ENCODE measurements at regions not wholly inside any gene's neighbourhood (a gene's known extent, or its start where the extent isn't known, plus 50 kb on each side); places are given as distances from the start of the nearest gene placed in this dataset.

DNA sequence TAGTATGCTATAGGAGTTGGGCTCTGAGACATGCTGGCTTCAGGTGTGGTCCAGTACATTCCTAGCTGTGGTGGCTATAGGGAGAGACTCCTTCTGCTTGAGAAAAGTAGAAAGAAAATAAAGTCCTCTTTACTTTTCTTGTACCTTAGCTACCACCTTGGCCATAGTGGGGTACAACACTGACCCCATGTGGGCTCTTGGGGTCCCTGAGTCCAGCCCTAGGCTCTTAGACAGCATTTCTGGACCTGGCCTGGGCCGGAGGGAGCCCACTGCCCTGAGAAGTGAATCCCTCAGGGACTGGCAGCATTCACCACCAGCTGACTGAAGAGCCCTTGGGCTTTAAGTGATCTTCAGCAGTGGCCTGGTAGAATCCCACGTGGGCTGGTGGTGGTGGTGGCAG lies 143.1 kb downstream of the SYT10 start:
- Histone ChIP-seq H3K9me2 (replicated peaks; ENCODE audit: control insufficient read depth, low read length) (no peaks in the 10 kb centered on the region), H3K4me3 (ENCODE audit: low read length) (no peak overlapping the region), H3K4me1 (ENCODE audit: control insufficient read depth, low read length) (no peaks in the 10 kb centered on the region), H4K20me1 (ENCODE audit: control insufficient read depth, insufficient read depth, low read depth, low read length) (no peaks in the 10 kb centered on the region), H3K4me2 (ENCODE audit: low read length) (no peak overlapping the region), H3K27ac (ENCODE audit: low read depth, low read length) (no peak overlapping the region), H3K36me3 (ENCODE audit: control insufficient read depth, low read length) (no peaks in the 10 kb centered on the region), H3K9me3 (ENCODE audit: control insufficient read depth, insufficient read depth, low read length) (no peaks in the 10 kb centered on the region), H3K79me2 (ENCODE audit: control insufficient read depth, low read length) (no peaks in the 10 kb centered on the region), H3F3A (ENCODE audit: control insufficient read depth, insufficient read depth) (no peaks in the 10 kb centered on the region), H3K27me3 (ENCODE audit: control insufficient read depth, low read length) (no peaks in the 10 kb centered on the region)
- TF ChIP-seq EZH2phosphoT487 (IDR thresholded peaks at IDR 0.05; ENCODE audit: borderline replicate concordance, low read length): no peak
- TF ChIP-seq, protein P1, sequence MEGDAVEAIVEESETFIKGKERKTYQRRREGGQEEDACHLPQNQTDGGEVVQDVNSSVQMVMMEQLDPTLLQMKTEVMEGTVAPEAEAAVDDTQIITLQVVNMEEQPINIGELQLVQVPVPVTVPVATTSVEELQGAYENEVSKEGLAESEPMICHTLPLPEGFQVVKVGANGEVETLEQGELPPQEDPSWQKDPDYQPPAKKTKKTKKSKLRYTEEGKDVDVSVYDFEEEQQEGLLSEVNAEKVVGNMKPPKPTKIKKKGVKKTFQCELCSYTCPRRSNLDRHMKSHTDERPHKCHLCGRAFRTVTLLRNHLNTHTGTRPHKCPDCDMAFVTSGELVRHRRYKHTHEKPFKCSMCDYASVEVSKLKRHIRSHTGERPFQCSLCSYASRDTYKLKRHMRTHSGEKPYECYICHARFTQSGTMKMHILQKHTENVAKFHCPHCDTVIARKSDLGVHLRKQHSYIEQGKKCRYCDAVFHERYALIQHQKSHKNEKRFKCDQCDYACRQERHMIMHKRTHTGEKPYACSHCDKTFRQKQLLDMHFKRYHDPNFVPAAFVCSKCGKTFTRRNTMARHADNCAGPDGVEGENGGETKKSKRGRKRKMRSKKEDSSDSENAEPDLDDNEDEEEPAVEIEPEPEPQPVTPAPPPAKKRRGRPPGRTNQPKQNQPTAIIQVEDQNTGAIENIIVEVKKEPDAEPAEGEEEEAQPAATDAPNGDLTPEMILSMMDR (IDR thresholded peaks at IDR 0.05; ENCODE audit: low read depth, low read length, poor library complexity, severe bottlenecking): no peak

DNA sequence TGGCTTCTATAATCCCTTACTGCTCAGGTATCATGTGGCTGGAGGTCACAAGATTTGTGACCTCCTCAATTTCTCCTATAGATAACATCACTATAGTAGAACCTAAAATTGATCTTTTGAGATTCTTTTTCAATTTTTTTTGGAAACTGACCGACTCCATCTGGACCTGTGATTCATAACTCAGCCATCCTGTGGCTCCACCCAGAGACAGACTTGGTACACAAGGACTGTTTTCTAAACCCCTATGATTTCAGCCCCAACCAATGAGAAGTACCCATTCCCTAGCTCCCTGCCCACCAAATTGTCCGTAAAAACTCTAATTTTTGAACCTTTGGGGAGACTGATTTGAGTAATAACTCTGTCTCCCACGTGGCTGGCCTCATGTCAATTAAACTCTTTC lies 148.9 kb downstream of the SYT10 start:
- H3K79me2 ChIP-seq (ENCODE audit: control insufficient read depth, low read length): no peaks in the 10 kb centered on the region
- no peak for TF ChIP-seq EZH2phosphoT487 (IDR thresholded peaks at IDR 0.05; ENCODE audit: borderline replicate concordance, low read length)
- TF ChIP-seq, protein P1 (IDR thresholded peaks at IDR 0.05; ENCODE audit: low read depth, low read length, poor library complexity, severe bottlenecking): no peak
- H3K27me3 ChIP-seq (ENCODE audit: control insufficient read depth, low read length): no peaks in the 10 kb centered on the region
- H3K4me3 ChIP-seq (ENCODE audit: low read length): no peak overlapping the region
- no peaks in the 10 kb centered on the region for H3K9me2 ChIP-seq (replicated peaks; ENCODE audit: control insufficient read depth, low read length)
- no peaks in the 10 kb centered on the region for H4K20me1 ChIP-seq (ENCODE audit: control insufficient read depth, insufficient read depth, low read depth, low read length)
- H3K4me2 ChIP-seq (ENCODE audit: low read length): no peak overlapping the region
- no peaks in the 10 kb centered on the region for H3K9me3 ChIP-seq (ENCODE audit: control insufficient read depth, insufficient read depth, low read length)
- no peaks in the 10 kb centered on the region for H3F3A ChIP-seq (ENCODE audit: control insufficient read depth, insufficient read depth)
- no peaks in the 10 kb centered on the region for H3K4me1 ChIP-seq (ENCODE audit: control insufficient read depth, low read length)
- no peaks in the 10 kb centered on the region for H3K36me3 ChIP-seq (ENCODE audit: control insufficient read depth, low read length)
- H3K27ac ChIP-seq (ENCODE audit: low read depth, low read length): no peak overlapping the region

DNA sequence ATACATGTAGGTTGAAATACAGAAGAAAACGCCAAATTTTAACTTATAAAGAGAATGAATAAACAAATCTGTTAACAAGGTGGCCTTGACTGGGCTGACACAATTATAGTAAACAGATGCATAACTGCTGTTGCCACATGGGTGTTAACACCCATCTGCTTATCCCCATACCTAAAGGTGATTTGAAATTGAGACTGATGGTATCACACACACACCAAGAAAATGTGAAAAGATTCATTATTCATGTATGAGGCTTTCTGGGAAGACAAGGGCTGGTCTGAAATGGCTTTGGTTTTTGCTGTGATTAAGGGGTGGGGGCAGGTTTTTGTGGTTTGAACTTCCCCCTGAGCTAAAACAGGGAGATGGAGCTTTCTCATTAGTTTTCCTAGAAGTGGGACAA lies 156.6 kb downstream of the SYT10 start:
- no peak overlapping the region for H3K4me3 ChIP-seq (ENCODE audit: low read length)
- no peaks in the 10 kb centered on the region for H3K27me3 ChIP-seq (ENCODE audit: control insufficient read depth, low read length)
- H3K36me3 ChIP-seq (ENCODE audit: control insufficient read depth, low read length): no peaks in the 10 kb centered on the region
- no peaks in the 10 kb centered on the region for H4K20me1 ChIP-seq (ENCODE audit: control insufficient read depth, insufficient read depth, low read depth, low read length)
- H3K27ac ChIP-seq (ENCODE audit: low read depth, low read length): no peak overlapping the region
- no peak for TF ChIP-seq EZH2phosphoT487 (IDR thresholded peaks at IDR 0.05; ENCODE audit: borderline replicate concordance, low read length)
- TF ChIP-seq, protein P1 (IDR thresholded peaks at IDR 0.05; ENCODE audit: low read depth, low read length, poor library complexity, severe bottlenecking): no peak
- H3K4me1 ChIP-seq (ENCODE audit: control insufficient read depth, low read length): no peaks in the 10 kb centered on the region
- H3K9me3 ChIP-seq (ENCODE audit: control insufficient read depth, insufficient read depth, low read length): no peaks in the 10 kb centered on the region
- no peaks in the 10 kb centered on the region for H3F3A ChIP-seq (ENCODE audit: control insufficient read depth, insufficient read depth)
- no peak overlapping the region for H3K4me2 ChIP-seq (ENCODE audit: low read length)
- H3K9me2 ChIP-seq (replicated peaks; ENCODE audit: control insufficient read depth, low read length): no peaks in the 10 kb centered on the region; the same call in 1 of the 2 replicates
- H3K79me2 ChIP-seq (ENCODE audit: control insufficient read depth, low read length): no peaks in the 10 kb centered on the region

DNA sequence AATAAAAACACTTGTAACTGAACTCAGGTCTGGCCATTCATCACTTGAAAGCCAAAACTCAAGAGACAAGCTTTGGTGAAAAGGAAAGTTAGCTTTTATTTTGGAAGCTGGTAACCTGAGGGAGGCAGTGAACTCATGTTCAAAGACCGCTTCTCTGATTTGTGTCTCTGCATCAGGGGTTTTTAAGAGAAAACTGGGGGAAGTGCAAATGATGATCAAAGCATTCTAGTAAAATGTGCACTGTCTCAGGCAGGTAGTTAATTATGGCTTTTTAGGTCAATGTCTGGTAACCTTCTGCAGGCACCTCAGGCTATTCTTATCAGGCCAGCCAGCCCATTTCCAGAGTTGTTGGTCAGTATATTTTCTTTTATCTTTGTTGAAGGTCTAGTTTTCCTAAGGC lies 162.2 kb downstream of the SYT10 start:
- H3F3A ChIP-seq (ENCODE audit: control insufficient read depth, insufficient read depth): no peaks in the 10 kb centered on the region
- H4K20me1 ChIP-seq (ENCODE audit: control insufficient read depth, insufficient read depth, low read depth, low read length): no peaks in the 10 kb centered on the region
- no peak overlapping the region for H3K4me2 ChIP-seq (ENCODE audit: low read length)
- no peak overlapping the region for H3K4me3 ChIP-seq (ENCODE audit: low read length)
- H3K27ac ChIP-seq (ENCODE audit: low read depth, low read length): no peak overlapping the region
- no peaks in the 10 kb centered on the region; the same call in 1 of the 2 replicates for H3K9me3 ChIP-seq (ENCODE audit: control insufficient read depth, insufficient read depth, low read length)
- H3K79me2 ChIP-seq (ENCODE audit: control insufficient read depth, low read length): no peaks in the 10 kb centered on the region
- H3K36me3 ChIP-seq (ENCODE audit: control insufficient read depth, low read length): no peaks in the 10 kb centered on the region
- no peaks in the 10 kb centered on the region for H3K27me3 ChIP-seq (ENCODE audit: control insufficient read depth, low read length)
- H3K9me2 ChIP-seq (replicated peaks; ENCODE audit: control insufficient read depth, low read length): no peaks in the 10 kb centered on the region; the same call in 1 of the 2 replicates
- TF ChIP-seq, protein P1 (IDR thresholded peaks at IDR 0.05; ENCODE audit: low read depth, low read length, poor library complexity, severe bottlenecking): no peak
- TF ChIP-seq EZH2phosphoT487 (IDR thresholded peaks at IDR 0.05; ENCODE audit: borderline replicate concordance, low read length): no peak
- no peaks in the 10 kb centered on the region for H3K4me1 ChIP-seq (ENCODE audit: control insufficient read depth, low read length)
